ENCODE measurements at regions not wholly inside any gene's neighbourhood (a gene's known extent, or its start where the extent isn't known, plus 50 kb on each side); places are given as distances from the start of the nearest gene placed in this dataset.

DNA sequence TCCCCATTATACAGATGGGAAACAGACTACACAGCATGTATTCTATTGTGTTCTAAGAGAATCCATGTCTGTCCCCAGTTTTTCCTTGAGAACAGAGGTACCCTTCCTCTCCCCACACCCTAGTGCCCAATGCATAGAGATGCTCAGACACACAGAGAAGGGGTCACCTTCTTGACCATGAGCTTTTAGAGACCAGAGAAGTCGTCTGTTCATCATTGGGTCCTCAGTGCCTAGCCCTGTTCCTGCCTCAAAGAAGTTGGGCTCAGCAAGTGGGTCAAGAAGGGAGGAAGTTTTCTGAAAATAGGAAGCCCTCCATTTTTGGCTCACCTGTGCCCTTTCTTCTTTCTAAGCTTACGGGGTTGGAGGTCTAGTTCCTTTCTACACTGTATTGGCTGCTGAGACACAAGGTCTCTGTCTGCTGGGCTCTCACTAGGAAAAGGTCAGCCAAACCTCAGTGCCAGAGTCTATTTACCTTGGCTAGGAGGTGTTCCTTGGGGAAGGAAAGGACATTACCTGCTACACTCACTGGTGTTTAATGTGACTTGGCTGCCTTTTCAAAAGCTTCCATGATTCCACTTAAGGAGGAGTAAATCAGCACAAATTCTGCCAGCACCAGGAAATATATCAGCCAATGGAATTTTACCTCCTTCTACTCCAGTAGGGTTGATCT lies 198.5 kb upstream of the PWP1 start:
- Histone ChIP-seq H3K27ac (ENCODE audit: low read length) (no peak overlapping the region), H3K9me3 (ENCODE audit: insufficient read depth, low read depth, low read length) (no peaks in the 10 kb centered on the region), H3K27me3 (ENCODE audit: insufficient read depth, low read length) (peaks cover 13% of the 10 kb centered on the region; the same call in 1 of the 2 replicates), H3K4me3 (ENCODE audit: low read length) (no peak overlapping the region), H3K4me1 (ENCODE audit: insufficient read depth, low read length) (no peaks in the 10 kb centered on the region), H3K36me3 (ENCODE audit: insufficient read depth, low read depth, low read length) (no peaks in the 10 kb centered on the region), H3K9ac (ENCODE audit: low read depth, low read length) (no peak overlapping the region)

DNA sequence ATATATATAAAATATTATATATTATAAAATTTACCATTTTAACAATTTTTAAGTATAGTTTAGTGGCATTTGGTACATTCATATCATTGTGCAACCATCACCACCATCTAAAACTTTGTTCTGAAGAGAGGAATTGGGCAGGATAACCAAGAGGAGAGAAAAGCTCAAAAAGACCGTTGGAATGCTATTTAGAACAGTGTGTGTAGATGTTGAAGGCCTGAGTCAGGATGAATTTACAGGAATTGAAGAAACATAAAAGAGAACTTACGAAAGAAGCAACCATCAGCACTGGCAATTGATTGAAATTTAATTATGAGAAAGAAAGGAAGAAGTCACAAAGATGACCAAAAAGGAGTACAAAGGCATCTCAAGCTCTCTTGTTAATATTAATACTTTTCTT lies 196.9 kb upstream of the PWP1 start:
- Histone ChIP-seq H3K4me1 (ENCODE audit: insufficient read depth, low read length) (no peaks in the 10 kb centered on the region), H3K36me3 (ENCODE audit: insufficient read depth, low read depth, low read length) (no peaks in the 10 kb centered on the region), H3K4me3 (ENCODE audit: low read length) (no peak overlapping the region), H3K27ac (ENCODE audit: low read length) (no peak overlapping the region), H3K9me3 (ENCODE audit: insufficient read depth, low read depth, low read length) (no peaks in the 10 kb centered on the region), H3K27me3 (ENCODE audit: insufficient read depth, low read length) (peaks cover 11% of the 10 kb centered on the region; the same call in 1 of the 2 replicates), H3K9ac (ENCODE audit: low read depth, low read length) (no peak overlapping the region)

DNA sequence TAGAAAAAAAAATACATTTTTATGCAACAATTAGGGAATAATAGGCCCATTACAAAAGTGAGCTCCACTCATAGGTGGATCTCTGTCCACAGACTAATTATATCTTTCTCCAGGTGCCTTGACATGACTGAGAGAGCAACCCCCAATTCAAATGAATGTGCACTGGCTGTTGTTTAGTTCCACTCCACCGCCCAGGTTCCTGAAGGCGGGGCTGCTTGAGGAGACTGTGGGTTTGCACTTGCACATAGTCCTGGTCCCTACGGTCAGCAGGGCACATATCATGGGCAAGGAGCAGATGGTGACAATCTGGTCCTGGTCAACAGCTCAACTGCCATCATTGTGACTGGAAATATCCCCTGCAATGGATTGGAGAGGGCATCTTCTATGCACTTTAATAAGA lies 195.6 kb upstream of the PWP1 start:
- H3K4me1 ChIP-seq (ENCODE audit: insufficient read depth, low read length), result no peaks in the 10 kb centered on the region
- H3K9ac ChIP-seq (ENCODE audit: low read depth, low read length), result no peak overlapping the region
- no peaks in the 10 kb centered on the region for H3K9me3 ChIP-seq (ENCODE audit: insufficient read depth, low read depth, low read length)
- no peaks in the 10 kb centered on the region for H3K36me3 ChIP-seq (ENCODE audit: insufficient read depth, low read depth, low read length)
- H3K4me3 ChIP-seq (ENCODE audit: low read length), result no peak overlapping the region
- no peak overlapping the region for H3K27ac ChIP-seq (ENCODE audit: low read length)
- H3K27me3 ChIP-seq (ENCODE audit: insufficient read depth, low read length), result 0 out of 2 replicates have a peak, but pooled peaks cover under 1% of the 10 kb centered on the region

DNA sequence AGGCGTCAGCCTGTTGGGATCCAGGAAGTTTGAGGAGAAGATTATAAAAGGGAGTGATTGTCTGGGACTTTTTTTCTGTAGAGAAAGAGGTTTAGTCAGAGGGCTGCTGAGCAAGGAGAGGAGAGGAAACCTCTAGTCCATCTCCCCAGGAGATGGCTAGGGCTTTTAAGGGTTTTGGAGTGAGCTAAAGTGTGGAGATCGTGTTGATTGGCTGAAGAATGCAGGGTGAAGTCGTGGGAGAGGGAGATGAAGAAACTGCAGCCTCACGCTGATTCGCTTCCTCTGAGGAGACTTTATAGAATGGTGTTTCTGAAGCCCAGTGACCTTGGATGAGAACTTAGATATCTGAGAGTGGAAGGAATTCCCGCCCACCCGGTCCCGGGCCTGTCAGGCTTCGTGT lies 193.7 kb upstream of the PWP1 start:
- Histone ChIP-seq H3K4me3 (ENCODE audit: low read length) (no peak overlapping the region), H3K27me3 (ENCODE audit: insufficient read depth, low read length) (no peaks in the 10 kb centered on the region)

DNA sequence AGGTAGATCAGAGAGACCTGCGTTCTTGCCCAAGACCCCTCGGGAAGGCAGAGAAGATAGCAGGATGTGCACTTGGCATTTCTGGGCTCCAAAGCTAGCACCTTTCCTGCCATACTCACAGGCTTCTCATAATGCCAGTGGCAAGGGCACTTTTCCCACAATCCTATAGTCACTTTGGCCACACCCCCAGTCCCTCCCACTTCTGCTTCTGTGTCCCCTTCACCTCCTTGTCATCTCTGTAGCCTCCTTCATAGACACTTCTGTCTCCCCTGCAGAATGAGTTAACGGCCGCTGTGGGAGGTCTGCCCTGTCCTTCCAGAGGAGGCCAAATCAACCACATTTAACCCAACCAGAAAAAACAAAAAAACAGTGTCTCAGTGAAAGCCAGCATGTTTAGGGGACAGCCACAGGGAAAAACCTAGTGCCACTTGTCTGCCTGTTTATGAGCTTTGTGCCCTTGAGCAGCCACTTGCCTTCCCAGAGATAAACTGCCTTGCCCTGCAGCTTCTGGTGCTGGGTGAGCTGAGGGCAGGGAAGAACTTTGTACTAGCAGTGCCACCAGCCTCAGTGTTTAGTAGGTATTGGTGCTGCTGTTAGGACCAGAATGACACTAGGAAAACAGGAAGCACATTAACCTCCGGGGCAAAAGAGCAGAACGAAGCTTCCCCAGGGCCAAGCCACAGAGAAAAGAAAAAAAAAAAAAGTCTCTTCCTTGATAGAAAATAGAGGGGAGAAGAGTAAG lies 193.0 kb upstream of the PWP1 start:
- Histone ChIP-seq H3K27me3 (ENCODE audit: insufficient read depth, low read length) (no peaks in the 10 kb centered on the region), H3K9me3 (ENCODE audit: insufficient read depth, low read depth, low read length) (no peaks in the 10 kb centered on the region), H3K4me3 (ENCODE audit: low read length) (no peak overlapping the region), H3K9ac (ENCODE audit: low read depth, low read length) (no peak overlapping the region), H3K36me3 (ENCODE audit: insufficient read depth, low read depth, low read length) (no peaks in the 10 kb centered on the region), H3K4me1 (ENCODE audit: insufficient read depth, low read length) (no peaks in the 10 kb centered on the region), H3K27ac (ENCODE audit: low read length) (no peak overlapping the region)

More for the DNA sequence above, 193.7 kb upstream of the PWP1 start:
- no peak overlapping the region for H3K27ac ChIP-seq (ENCODE audit: low read length)
- H3K36me3 ChIP-seq (ENCODE audit: insufficient read depth, low read depth, low read length), result no peaks in the 10 kb centered on the region
- no peaks in the 10 kb centered on the region for H3K4me1 ChIP-seq (ENCODE audit: insufficient read depth, low read length)
- no peak overlapping the region for H3K9ac ChIP-seq (ENCODE audit: low read depth, low read length)
- H3K9me3 ChIP-seq (ENCODE audit: insufficient read depth, low read depth, low read length), result no peaks in the 10 kb centered on the region

DNA sequence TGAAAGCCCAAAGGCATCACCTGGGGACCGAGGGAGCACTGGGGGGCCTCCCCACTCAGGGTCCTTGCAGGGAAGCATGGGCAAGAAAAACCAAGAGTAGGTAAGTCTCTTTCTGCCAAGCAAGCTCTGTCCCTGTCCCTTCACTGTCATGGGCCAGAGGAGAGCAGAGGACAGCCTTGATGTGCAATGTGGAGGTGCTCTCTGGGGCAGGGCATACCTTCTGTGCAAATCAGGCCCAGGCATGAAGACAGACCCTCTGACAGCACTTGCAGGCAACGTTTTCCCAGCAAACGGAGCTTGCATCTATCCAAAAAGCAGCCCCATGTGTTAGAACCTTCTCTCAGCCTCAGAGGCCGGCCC lies 192.5 kb upstream of the PWP1 start:
- Histone ChIP-seq H3K9ac (ENCODE audit: low read depth, low read length) (no peak overlapping the region), H3K9me3 (ENCODE audit: insufficient read depth, low read depth, low read length) (no peaks in the 10 kb centered on the region), H3K27ac (ENCODE audit: low read length) (no peak overlapping the region), H3K27me3 (ENCODE audit: insufficient read depth, low read length) (no peaks in the 10 kb centered on the region), H3K36me3 (ENCODE audit: insufficient read depth, low read depth, low read length) (no peaks in the 10 kb centered on the region), H3K4me3 (ENCODE audit: low read length) (no peak overlapping the region), H3K4me1 (ENCODE audit: insufficient read depth, low read length) (no peaks in the 10 kb centered on the region)

DNA sequence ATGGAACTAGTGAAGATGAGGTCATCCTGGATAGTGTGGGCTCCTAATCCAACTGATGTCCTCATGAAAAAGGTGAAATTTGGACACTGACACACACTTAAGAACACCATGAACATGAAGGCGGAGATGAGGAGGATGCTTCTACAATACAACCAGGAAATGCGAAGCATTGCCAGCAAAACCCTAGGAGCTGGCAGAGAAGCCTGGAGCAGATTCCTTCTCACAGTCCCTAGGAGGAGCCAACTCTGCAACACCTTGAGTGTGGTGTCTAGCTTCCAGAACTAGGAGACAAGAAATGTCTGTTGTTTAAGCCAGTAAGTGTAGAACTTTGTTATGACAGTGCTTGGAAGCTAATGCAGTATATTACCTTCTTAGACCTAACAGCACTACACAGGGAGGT lies 191.9 kb upstream of the PWP1 start:
- H3K9me3 ChIP-seq (ENCODE audit: insufficient read depth, low read depth, low read length), result no peaks in the 10 kb centered on the region
- H3K4me1 ChIP-seq (ENCODE audit: insufficient read depth, low read length), result no peaks in the 10 kb centered on the region
- no peaks in the 10 kb centered on the region for H3K27me3 ChIP-seq (ENCODE audit: insufficient read depth, low read length)
- no peak overlapping the region for H3K9ac ChIP-seq (ENCODE audit: low read depth, low read length)
- no peaks in the 10 kb centered on the region for H3K36me3 ChIP-seq (ENCODE audit: insufficient read depth, low read depth, low read length)
- no peak overlapping the region for H3K27ac ChIP-seq (ENCODE audit: low read length)
- no peak overlapping the region for H3K4me3 ChIP-seq (ENCODE audit: low read length)

DNA sequence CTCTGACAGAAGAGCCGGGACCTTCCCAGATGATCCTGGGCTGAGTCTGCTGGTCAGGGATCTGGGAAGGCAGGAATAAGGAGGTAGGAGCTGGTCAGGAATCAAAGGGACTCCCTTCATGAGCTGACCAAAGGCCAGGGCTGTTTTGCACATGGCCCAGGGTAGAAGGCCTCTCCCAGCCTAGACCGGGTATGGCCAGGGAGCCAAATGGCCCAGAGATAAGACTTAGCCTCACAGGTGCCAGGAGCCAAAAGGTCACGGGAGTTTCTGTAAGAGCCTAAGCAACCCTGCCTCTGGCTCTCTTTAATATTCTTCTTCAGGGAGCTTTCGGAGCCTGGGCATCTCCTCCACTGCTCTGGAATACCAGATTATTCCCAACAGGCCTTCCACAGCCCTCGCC lies 191.3 kb upstream of the PWP1 start:
- H3K9ac ChIP-seq (ENCODE audit: low read depth, low read length), result no peak overlapping the region
- no peaks in the 10 kb centered on the region for H3K4me1 ChIP-seq (ENCODE audit: insufficient read depth, low read length)
- H3K9me3 ChIP-seq (ENCODE audit: insufficient read depth, low read depth, low read length), result no peaks in the 10 kb centered on the region
- no peak overlapping the region for H3K4me3 ChIP-seq (ENCODE audit: low read length)
- H3K27ac ChIP-seq (ENCODE audit: low read length), result no peak overlapping the region
- H3K36me3 ChIP-seq (ENCODE audit: insufficient read depth, low read depth, low read length), result no peaks in the 10 kb centered on the region
- no peaks in the 10 kb centered on the region for H3K27me3 ChIP-seq (ENCODE audit: insufficient read depth, low read length)

DNA sequence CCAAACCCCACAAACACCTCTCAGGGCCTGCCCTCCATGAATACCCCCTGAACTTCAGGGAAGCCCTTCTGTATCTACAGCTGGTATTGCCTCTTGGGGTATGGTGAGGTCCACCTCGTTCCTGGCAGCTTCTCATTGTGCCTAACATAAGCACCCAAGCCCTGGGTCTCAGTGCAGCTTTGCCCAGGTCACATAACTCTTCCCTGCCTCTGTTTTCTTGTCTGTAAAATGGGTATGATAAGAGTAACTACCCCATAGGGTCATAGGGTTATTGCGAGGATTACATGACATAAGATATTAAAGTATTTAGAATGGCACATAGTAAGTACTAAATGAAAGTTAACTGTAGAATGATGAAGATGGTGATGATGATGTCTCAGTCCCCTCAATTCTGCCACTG lies 190.0 kb upstream of the PWP1 start:
- Histone ChIP-seq H3K4me1 (ENCODE audit: insufficient read depth, low read length) (no peaks in the 10 kb centered on the region), H3K9ac (ENCODE audit: low read depth, low read length) (no peak overlapping the region), H3K4me3 (ENCODE audit: low read length) (no peak overlapping the region), H3K27me3 (ENCODE audit: insufficient read depth, low read length) (no peaks in the 10 kb centered on the region), H3K36me3 (ENCODE audit: insufficient read depth, low read depth, low read length) (no peaks in the 10 kb centered on the region), H3K9me3 (ENCODE audit: insufficient read depth, low read depth, low read length) (no peaks in the 10 kb centered on the region), H3K27ac (ENCODE audit: low read length) (no peak overlapping the region)

DNA sequence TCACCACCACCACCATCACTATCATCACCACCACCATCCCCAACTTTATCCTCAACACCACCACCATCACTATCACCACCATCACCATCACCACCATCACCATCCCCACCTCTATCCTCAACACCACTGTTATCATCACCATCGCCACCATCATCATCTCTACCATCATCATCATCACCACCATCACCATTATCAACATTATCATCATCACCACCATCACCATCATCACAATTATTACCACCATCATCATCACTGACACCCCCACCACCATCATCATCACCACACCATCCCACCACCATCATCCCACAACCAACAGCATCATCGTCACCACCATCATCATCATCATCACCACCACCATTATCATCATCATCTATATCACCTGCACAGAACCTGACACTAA lies 188.4 kb upstream of the PWP1 start:
- no peaks in the 10 kb centered on the region for H3K27me3 ChIP-seq (ENCODE audit: insufficient read depth, low read length)
- H3K9ac ChIP-seq (ENCODE audit: low read depth, low read length), result no peak overlapping the region
- no peaks in the 10 kb centered on the region for H3K9me3 ChIP-seq (ENCODE audit: insufficient read depth, low read depth, low read length)
- no peaks in the 10 kb centered on the region for H3K36me3 ChIP-seq (ENCODE audit: insufficient read depth, low read depth, low read length)
- no peak overlapping the region for H3K4me3 ChIP-seq (ENCODE audit: low read length)
- H3K4me1 ChIP-seq (ENCODE audit: insufficient read depth, low read length), result no peaks in the 10 kb centered on the region
- H3K27ac ChIP-seq (ENCODE audit: low read length), result no peak overlapping the region

DNA sequence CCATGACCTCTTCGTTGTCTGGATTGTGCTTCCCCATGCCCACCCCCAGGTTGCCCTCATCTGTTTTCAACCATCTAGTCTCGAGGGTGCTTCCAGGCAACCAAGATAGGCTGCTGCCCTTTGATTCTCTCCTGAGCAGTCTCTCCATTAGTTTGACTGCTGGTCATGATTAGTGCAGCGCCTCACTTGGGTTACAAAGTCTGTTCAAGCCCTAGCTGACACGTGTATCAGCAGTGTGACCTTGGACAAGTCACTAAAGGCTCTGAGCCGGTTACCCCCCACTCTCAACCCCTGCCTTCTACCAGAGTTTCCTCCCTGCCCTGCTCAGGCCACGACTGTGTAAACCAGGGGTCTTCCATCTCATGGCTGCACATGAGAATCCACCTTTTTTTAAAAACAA lies 185.3 kb upstream of the PWP1 start:
- H3K4me1 ChIP-seq (ENCODE audit: insufficient read depth, low read length), result no peaks in the 10 kb centered on the region; the same call in 1 of the 2 replicates
- no peaks in the 10 kb centered on the region for H3K9me3 ChIP-seq (ENCODE audit: insufficient read depth, low read depth, low read length)
- no peak overlapping the region for H3K4me3 ChIP-seq (ENCODE audit: low read length)
- no peaks in the 10 kb centered on the region for H3K27me3 ChIP-seq (ENCODE audit: insufficient read depth, low read length)
- H3K9ac ChIP-seq (ENCODE audit: low read depth, low read length), result no peak overlapping the region
- H3K36me3 ChIP-seq (ENCODE audit: insufficient read depth, low read depth, low read length), result no peaks in the 10 kb centered on the region
- no peak overlapping the region for H3K27ac ChIP-seq (ENCODE audit: low read length)

DNA sequence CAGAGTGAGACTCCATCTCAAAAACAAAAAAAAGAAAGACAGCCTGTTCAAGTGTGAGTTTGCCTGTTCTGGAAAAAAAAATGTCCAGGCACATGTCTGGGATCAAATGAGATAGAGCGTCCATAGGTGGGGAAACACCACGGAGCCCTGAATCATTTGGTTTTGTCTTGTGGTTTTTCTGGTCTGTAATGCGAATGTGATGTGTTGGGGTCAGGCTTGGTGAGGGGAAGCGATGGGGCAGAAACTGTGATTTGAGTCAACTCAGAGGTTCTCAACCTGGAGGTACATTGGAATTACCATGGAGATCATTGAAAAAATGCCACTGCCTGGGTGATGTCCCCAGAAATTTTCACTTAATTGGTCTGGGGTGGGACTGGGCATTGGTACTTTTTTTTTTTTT lies 183.9 kb upstream of the PWP1 start:
- H3K27me3 ChIP-seq (ENCODE audit: insufficient read depth, low read length), result no peaks in the 10 kb centered on the region
- no peaks in the 10 kb centered on the region for H3K36me3 ChIP-seq (ENCODE audit: insufficient read depth, low read depth, low read length)
- no peaks in the 10 kb centered on the region for H3K9me3 ChIP-seq (ENCODE audit: insufficient read depth, low read depth, low read length)
- H3K4me3 ChIP-seq (ENCODE audit: low read length), result no peak overlapping the region
- no peak overlapping the region for H3K27ac ChIP-seq (ENCODE audit: low read length)
- no peak overlapping the region for H3K9ac ChIP-seq (ENCODE audit: low read depth, low read length)
- H3K4me1 ChIP-seq (ENCODE audit: insufficient read depth, low read length), result no peaks in the 10 kb centered on the region; the same call in 1 of the 2 replicates
